Prostate gland (tissue), 2 donors: ENCODE measurements at regions not wholly inside any gene's neighbourhood (a gene's known extent, or its start where the extent isn't known, plus 50 kb on each side); places are given as distances from the start of the nearest gene placed in this dataset.

Experiments used
- POLR2A ChIP-seq: fragments of 450-650 bp; IDR thresholded peaks from one replicate; pipeline ENCODE4 v1.6.1; 2016; ENCODE audit warnings: antibody characterized with exemption, mild to moderate bottlenecking
- TF ChIP-seq, protein P1 (sequence below), 4 experiments: fragments of 200-600 bp in 2 of 4; fragments of 450-650 bp in 2 of 4; sonication (generic) in 2 of 4; IDR thresholded peaks; 1 replicate in 3 of 4; 2 replicates in 1 of 4; pipeline ENCODE4 v1.5.1; 2016 to 2019; ENCODE audit warnings: antibody characterized with exemption in 4 of 4, mild to moderate bottlenecking in 2 of 4, moderate library complexity in 2 of 4

DNA sequence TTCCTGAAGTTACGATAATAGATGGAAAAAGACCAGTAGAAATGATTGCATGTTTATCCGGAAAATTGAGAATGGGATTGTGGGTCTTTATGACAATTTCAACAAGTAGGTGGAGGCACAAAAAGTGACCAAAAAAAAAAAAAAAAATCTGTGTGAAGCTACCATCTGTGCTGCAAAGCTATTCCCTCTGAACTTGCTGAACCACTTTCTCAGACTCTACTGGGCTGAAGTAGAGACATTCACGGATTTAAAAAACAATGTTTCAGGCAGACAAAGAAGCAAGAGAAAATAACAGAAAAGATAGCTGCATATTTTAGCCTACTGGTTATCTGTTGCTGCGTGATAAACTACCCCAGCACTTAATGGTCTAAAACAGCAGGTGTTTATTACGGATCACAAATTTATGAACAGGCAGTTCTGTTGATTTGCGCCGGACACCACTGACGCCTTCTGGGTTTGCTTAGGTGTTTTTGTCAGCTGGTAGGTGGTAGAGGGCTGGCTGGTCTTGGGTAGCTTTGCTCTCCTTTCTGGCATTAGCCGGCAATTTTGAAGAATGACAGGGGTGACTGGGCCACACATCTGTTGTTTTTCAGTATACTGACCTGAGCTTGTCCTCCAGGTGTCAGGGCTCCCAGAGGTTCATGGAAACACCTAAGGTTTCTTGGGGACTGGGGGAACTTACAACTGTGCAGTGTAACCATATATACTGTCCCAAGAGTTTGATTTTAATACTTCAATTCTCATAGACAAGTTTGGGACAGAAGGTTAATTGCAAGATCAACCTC, 665.1 kb downstream of the CCSER2 start:
- TF ChIP-seq, protein P1, sequence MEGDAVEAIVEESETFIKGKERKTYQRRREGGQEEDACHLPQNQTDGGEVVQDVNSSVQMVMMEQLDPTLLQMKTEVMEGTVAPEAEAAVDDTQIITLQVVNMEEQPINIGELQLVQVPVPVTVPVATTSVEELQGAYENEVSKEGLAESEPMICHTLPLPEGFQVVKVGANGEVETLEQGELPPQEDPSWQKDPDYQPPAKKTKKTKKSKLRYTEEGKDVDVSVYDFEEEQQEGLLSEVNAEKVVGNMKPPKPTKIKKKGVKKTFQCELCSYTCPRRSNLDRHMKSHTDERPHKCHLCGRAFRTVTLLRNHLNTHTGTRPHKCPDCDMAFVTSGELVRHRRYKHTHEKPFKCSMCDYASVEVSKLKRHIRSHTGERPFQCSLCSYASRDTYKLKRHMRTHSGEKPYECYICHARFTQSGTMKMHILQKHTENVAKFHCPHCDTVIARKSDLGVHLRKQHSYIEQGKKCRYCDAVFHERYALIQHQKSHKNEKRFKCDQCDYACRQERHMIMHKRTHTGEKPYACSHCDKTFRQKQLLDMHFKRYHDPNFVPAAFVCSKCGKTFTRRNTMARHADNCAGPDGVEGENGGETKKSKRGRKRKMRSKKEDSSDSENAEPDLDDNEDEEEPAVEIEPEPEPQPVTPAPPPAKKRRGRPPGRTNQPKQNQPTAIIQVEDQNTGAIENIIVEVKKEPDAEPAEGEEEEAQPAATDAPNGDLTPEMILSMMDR (IDR thresholded peaks at IDR 0.05), result no peak
- TF ChIP-seq POLR2A, result no peak
